ENCODE measurements at regions not wholly inside any gene's neighbourhood (a gene's known extent, or its start where the extent isn't known, plus 50 kb on each side); places are given as distances from the start of the nearest gene placed in this dataset.

- Histone ChIP-seq H3K36me3 (ENCODE audit: control insufficient read depth, insufficient read depth, low read length, severe bottlenecking) (no peaks in the 10 kb centered on the region), H3K9ac (ENCODE audit: low read length) (no peak overlapping the region), H3K27me3 (replicated peaks; ENCODE audit: control insufficient read depth, insufficient read depth, low read length) (no peaks in the 10 kb centered on the region), H3K4me1 (ENCODE audit: control insufficient read depth, insufficient read depth, low read length) (no peaks in the 10 kb centered on the region), H3K9me3 (ENCODE audit: control insufficient read depth, low read length) (no peaks in the 10 kb centered on the region), H3K4me3 (ENCODE audit: low read length) (no peak overlapping the region)
- DNase-seq (ENCODE audit: low read depth) = no peak
These were observed 100.0 kb upstream of the EEA1 start for GRCh38 chr12:93029091-93029490.

- Histone ChIP-seq H3K4me1 (ENCODE audit: control insufficient read depth, insufficient read depth, low read length) (no peaks in the 10 kb centered on the region), H3K4me3 (ENCODE audit: low read length) (no peak overlapping the region), H3K27me3 (replicated peaks; ENCODE audit: control insufficient read depth, insufficient read depth, low read length) (peaks cover 7% of the 10 kb centered on the region), H3K36me3 (ENCODE audit: control insufficient read depth, insufficient read depth, low read length, severe bottlenecking) (no peaks in the 10 kb centered on the region), H3K9ac (ENCODE audit: low read length) (no peak overlapping the region), H3K9me3 (ENCODE audit: control insufficient read depth, low read length) (no peaks in the 10 kb centered on the region)
- DNase-seq (ENCODE audit: low read depth) = no peak
These were observed 101.9 kb upstream of the EEA1 start for GRCh38 chr12:93031028-93031427.

DNA sequence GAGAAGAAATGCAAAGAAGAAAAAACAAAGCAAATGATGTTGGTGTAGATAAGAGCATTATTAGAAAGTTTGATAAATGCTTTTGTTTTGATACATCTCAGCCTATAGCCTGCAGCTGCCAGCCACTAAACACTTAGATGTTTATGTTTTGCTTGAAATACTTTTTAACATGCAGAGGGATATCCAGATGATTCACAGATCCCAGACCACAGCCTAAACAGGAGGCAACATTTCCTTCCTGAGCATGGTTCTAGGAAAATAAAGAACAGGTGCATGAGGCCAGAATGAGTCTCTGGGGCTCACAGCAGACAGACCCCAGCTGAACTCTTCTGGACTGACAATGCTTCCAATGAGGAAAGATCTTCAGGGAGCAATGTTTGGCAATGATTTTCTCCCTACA is 103.7 kb upstream of the EEA1 start:
- DNase-seq (ENCODE audit: low read depth) = peak; percentile 41
- Histone ChIP-seq H3K4me1 (ENCODE audit: control insufficient read depth, insufficient read depth, low read length) (no peaks in the 10 kb centered on the region), H3K9ac (ENCODE audit: low read length) (no peak overlapping the region), H3K36me3 (ENCODE audit: control insufficient read depth, insufficient read depth, low read length, severe bottlenecking) (no peaks in the 10 kb centered on the region), H3K27me3 (replicated peaks; ENCODE audit: control insufficient read depth, insufficient read depth, low read length) (peaks cover 7% of the 10 kb centered on the region), H3K9me3 (ENCODE audit: control insufficient read depth, low read length) (no peaks in the 10 kb centered on the region), H3K4me3 (ENCODE audit: low read length) (no peak overlapping the region)

DNA sequence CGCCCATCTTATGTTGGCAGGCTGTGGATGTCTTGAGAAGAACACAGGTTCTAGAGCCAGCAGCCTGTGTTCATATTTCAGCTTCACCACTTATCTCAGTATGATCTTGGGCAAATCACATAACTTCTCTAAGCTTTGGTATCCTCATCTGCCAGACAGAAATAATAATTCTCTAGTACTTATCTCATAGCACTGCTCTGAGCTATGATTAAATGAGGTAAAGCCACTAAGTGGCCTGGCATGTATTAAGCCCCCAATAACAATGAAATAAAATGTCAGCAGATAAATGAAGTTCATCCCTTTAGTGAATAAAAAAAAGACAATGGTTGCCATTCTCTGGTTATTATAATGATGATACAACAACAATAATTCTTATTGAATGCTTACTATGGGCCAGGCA is 104.9 kb upstream of the EEA1 start:
- DNase-seq (ENCODE audit: low read depth) = no peak
- peaks cover 7% of the 10 kb centered on the region for H3K27me3 ChIP-seq (replicated peaks; ENCODE audit: control insufficient read depth, insufficient read depth, low read length)
- H3K9me3 ChIP-seq (ENCODE audit: control insufficient read depth, low read length) = no peaks in the 10 kb centered on the region
- H3K4me1 ChIP-seq (ENCODE audit: control insufficient read depth, insufficient read depth, low read length) = no peaks in the 10 kb centered on the region
- H3K4me3 ChIP-seq (ENCODE audit: low read length) = no peak overlapping the region
- no peak overlapping the region for H3K9ac ChIP-seq (ENCODE audit: low read length)
- no peaks in the 10 kb centered on the region for H3K36me3 ChIP-seq (ENCODE audit: control insufficient read depth, insufficient read depth, low read length, severe bottlenecking)

GRCh38 chr12:93039062-93039461 is 110.0 kb upstream of the EEA1 start:
- no peaks in the 10 kb centered on the region for H3K36me3 ChIP-seq (ENCODE audit: control insufficient read depth, insufficient read depth, low read length, severe bottlenecking)
- H3K27me3 ChIP-seq (replicated peaks; ENCODE audit: control insufficient read depth, insufficient read depth, low read length) = peaks cover 7% of the 10 kb centered on the region
- no peak overlapping the region for H3K4me3 ChIP-seq (ENCODE audit: low read length)
- no peak for DNase-seq (ENCODE audit: low read depth)
- no peak overlapping the region for H3K9ac ChIP-seq (ENCODE audit: low read length)
- H3K9me3 ChIP-seq (ENCODE audit: control insufficient read depth, low read length) = no peaks in the 10 kb centered on the region
- no peaks in the 10 kb centered on the region for H3K4me1 ChIP-seq (ENCODE audit: control insufficient read depth, insufficient read depth, low read length)

DNA sequence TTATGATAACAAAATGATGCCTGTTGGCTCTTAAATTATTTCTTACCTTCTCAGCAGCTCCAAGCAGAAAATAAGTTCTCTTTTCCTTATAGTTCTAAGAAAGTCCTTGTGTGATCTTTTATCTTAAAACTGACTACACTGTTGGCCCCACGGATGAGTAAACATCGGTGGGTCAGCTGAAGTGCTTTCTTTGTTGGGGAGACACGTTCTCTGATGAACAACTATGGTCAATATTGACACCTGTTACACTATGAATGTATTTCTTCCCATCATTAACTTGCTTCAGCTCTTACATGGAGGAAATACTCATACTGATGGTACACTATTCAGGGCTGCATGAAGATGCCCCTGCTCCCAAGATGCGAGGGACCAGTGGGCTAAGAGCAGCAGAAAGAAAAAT is 110.8 kb upstream of the EEA1 start:
- H3K27me3 ChIP-seq (replicated peaks; ENCODE audit: control insufficient read depth, insufficient read depth, low read length) = peaks cover 1% of the 10 kb centered on the region
- DNase-seq (ENCODE audit: low read depth) = no peak

DNA sequence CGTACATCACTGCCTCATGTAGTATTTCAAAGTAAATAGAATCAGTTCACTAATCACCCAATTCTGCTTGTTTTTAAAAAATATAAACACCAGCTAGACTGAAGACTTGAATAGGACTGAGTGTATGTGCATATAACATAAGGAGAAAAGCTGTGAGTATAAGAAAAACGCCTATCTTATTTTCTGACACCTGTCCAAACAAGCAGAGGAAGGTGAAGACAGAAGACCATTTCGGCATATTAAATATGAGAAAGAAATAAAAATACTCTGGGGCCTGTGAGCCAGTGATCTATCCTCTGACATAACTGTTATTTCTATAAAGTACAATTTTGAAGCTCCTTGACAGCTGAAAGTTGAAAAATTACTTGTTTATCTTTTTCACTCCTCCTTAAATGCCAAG is 111.3 kb upstream of the EEA1 start:
- Histone ChIP-seq H3K9ac (ENCODE audit: low read length) (no peak overlapping the region), H3K27me3 (replicated peaks; ENCODE audit: control insufficient read depth, insufficient read depth, low read length) (no peaks in the 10 kb centered on the region), H3K36me3 (ENCODE audit: control insufficient read depth, insufficient read depth, low read length, severe bottlenecking) (no peaks in the 10 kb centered on the region), H3K9me3 (ENCODE audit: control insufficient read depth, low read length) (no peaks in the 10 kb centered on the region), H3K4me3 (ENCODE audit: low read length) (no peak overlapping the region), H3K4me1 (ENCODE audit: control insufficient read depth, insufficient read depth, low read length) (no peaks in the 10 kb centered on the region)
- DNase-seq (ENCODE audit: low read depth) = no peak

More for the DNA sequence above, 110.8 kb upstream of the EEA1 start:
- Histone ChIP-seq H3K9me3 (ENCODE audit: control insufficient read depth, low read length) (no peaks in the 10 kb centered on the region), H3K36me3 (ENCODE audit: control insufficient read depth, insufficient read depth, low read length, severe bottlenecking) (no peaks in the 10 kb centered on the region), H3K4me1 (ENCODE audit: control insufficient read depth, insufficient read depth, low read length) (no peaks in the 10 kb centered on the region), H3K4me3 (ENCODE audit: low read length) (no peak overlapping the region), H3K9ac (ENCODE audit: low read length) (no peak overlapping the region)

DNA sequence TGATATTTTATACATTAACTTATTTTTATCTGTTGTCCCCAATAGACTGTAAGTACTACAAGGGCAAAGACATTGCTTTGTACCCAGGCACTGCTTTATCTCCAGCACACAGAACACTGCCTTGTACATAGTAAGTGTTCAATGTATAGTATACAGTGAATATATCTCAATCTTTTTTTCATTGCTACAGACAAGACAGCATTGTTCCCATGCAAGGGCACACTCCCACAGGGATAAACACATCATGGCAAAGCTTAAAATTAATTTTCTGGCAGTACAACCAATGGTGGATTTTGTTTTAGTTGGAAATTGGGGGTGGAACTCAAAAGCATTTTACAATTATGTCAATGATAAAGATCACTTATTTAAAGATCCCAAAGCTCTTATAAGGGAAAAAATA is 112.3 kb upstream of the EEA1 start:
- no peak overlapping the region for H3K4me3 ChIP-seq (ENCODE audit: low read length)
- no peak for DNase-seq (ENCODE audit: low read depth)
- H3K4me1 ChIP-seq (ENCODE audit: control insufficient read depth, insufficient read depth, low read length) = no peaks in the 10 kb centered on the region
- H3K9me3 ChIP-seq (ENCODE audit: control insufficient read depth, low read length) = no peaks in the 10 kb centered on the region
- no peaks in the 10 kb centered on the region for H3K27me3 ChIP-seq (replicated peaks; ENCODE audit: control insufficient read depth, insufficient read depth, low read length)
- H3K36me3 ChIP-seq (ENCODE audit: control insufficient read depth, insufficient read depth, low read length, severe bottlenecking) = no peaks in the 10 kb centered on the region
- no peak overlapping the region for H3K9ac ChIP-seq (ENCODE audit: low read length)

DNA sequence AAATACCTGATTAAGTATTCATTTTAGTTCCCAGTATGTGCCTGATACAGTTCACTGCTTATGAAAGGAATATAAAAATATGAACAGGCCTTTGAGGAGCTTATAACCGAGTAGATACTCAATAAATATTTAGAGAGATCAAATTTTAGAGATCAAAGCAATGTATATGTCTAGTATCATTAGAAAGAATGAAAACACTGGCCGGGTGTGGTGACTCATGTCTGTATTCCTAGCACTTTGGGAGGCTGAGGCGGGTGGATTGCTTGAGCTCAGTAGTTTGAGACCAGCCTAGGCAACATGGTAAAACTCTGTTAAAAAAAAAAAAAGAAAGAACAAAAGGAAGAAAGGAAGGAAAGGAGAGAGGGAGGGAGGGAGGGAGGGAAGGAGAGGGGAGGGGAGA is 113.2 kb upstream of the EEA1 start:
- Histone ChIP-seq H3K27me3 (replicated peaks; ENCODE audit: control insufficient read depth, insufficient read depth, low read length) (no peaks in the 10 kb centered on the region), H3K4me1 (ENCODE audit: control insufficient read depth, insufficient read depth, low read length) (no peaks in the 10 kb centered on the region), H3K9ac (ENCODE audit: low read length) (no peak overlapping the region), H3K9me3 (ENCODE audit: control insufficient read depth, low read length) (no peaks in the 10 kb centered on the region), H3K4me3 (ENCODE audit: low read length) (no peak overlapping the region), H3K36me3 (ENCODE audit: control insufficient read depth, insufficient read depth, low read length, severe bottlenecking) (no peaks in the 10 kb centered on the region)
- DNase-seq (ENCODE audit: low read depth) = no peak

DNA sequence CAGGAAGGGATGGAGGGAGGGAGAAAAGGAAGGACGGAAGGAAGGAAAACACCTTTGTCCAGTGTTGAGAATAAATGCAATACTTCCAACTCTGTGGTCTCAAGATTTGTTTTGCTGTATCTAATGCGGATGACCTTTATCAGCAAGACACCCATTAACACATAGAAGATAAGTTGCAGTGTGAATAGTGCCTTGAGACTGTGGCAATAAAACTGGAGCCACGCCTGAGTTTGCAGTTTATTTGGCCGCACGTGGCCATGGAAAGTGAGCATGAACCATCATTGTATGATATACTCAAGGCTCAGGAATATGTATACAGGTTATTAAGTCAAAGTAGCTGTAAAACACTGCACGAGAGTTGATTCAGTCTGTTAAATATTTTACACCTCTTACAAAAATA is 113.6 kb upstream of the EEA1 start:
- Histone ChIP-seq H3K36me3 (ENCODE audit: control insufficient read depth, insufficient read depth, low read length, severe bottlenecking) (no peaks in the 10 kb centered on the region), H3K4me1 (ENCODE audit: control insufficient read depth, insufficient read depth, low read length) (no peaks in the 10 kb centered on the region), H3K9me3 (ENCODE audit: control insufficient read depth, low read length) (no peaks in the 10 kb centered on the region), H3K4me3 (ENCODE audit: low read length) (no peak overlapping the region), H3K27me3 (replicated peaks; ENCODE audit: control insufficient read depth, insufficient read depth, low read length) (no peaks in the 10 kb centered on the region), H3K9ac (ENCODE audit: low read length) (no peak overlapping the region)
- DNase-seq (ENCODE audit: low read depth) = no peak

DNA sequence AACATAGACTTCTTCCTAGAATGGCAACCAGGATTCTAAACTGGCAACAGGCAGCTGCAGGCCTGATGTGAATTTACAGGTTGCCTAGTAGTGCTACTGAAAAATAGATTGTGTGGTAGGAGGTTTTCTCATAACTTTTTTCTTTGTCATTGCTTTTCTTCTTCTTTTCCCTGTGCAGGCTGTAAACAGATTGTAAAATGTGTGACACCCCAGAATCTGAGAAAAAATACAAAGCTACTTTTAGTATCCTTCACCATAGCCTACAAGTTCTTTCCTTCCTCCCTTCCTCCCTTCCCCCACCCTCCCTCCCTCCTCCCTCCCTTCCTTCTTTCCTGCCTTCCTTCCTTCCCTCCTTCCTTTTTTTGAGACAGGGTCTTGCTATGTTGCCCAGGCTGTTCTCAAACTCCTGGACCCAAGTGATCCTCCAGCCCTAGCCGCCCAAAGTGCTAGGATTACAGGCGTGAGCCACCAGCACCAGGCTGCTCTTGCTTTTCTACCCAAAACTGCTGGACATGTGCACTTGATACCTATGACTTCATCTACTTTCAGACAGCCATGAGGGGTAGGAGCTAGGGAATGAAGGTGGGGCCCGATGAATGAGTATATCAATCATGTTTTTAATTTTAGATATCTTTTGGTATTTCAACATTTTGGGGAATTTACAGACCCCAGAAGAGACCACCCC is 114.2 kb upstream of the EEA1 start:
- no peak overlapping the region for H3K9ac ChIP-seq (ENCODE audit: low read length)
- DNase-seq (ENCODE audit: low read depth) = no peak
- no peak overlapping the region for H3K4me3 ChIP-seq (ENCODE audit: low read length)
- H3K4me1 ChIP-seq (ENCODE audit: control insufficient read depth, insufficient read depth, low read length) = no peaks in the 10 kb centered on the region
- no peaks in the 10 kb centered on the region for H3K36me3 ChIP-seq (ENCODE audit: control insufficient read depth, insufficient read depth, low read length, severe bottlenecking)
- no peaks in the 10 kb centered on the region for H3K27me3 ChIP-seq (replicated peaks; ENCODE audit: control insufficient read depth, insufficient read depth, low read length)
- no peaks in the 10 kb centered on the region for H3K9me3 ChIP-seq (ENCODE audit: control insufficient read depth, low read length)

DNA sequence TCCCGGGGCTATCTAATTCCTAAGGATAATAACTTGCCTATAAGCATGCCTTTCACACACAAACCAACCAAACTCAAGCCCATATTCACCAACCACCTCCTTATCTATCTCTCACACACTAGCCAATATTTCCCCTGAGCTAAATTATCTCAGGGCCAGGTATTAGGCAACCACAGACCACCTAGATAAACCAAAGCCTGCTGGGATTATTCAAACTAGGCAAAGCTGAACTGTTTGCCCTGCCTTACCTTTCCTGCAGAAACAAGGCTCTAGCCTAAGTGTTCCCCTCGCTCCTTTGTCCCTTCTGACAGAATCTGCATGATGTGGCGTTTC is 114.7 kb upstream of the EEA1 start:
- H3K36me3 ChIP-seq (ENCODE audit: control insufficient read depth, insufficient read depth, low read length, severe bottlenecking) = no peaks in the 10 kb centered on the region
- no peak overlapping the region for H3K4me3 ChIP-seq (ENCODE audit: low read length)
- no peak overlapping the region for H3K9ac ChIP-seq (ENCODE audit: low read length)
- DNase-seq (ENCODE audit: low read depth) = no peak
- no peaks in the 10 kb centered on the region for H3K9me3 ChIP-seq (ENCODE audit: control insufficient read depth, low read length)
- no peaks in the 10 kb centered on the region for H3K4me1 ChIP-seq (ENCODE audit: control insufficient read depth, insufficient read depth, low read length)
- H3K27me3 ChIP-seq (replicated peaks; ENCODE audit: control insufficient read depth, insufficient read depth, low read length) = no peaks in the 10 kb centered on the region
